ENCODE measurements at regions not wholly inside any gene's neighbourhood (a gene's known extent, or its start where the extent isn't known, plus 50 kb on each side); places are given as distances from the start of the nearest gene placed in this dataset.

GRCh38 chr4:130025701-130026100 lies 929.7 kb downstream of the C4orf33 start:
- Histone ChIP-seq H3K27me3 (replicated peaks in 1 of 4; ENCODE audit: control extremely low read depth in 1 of 4, control insufficient read depth in 3 of 4, insufficient read depth in 4 of 4, low read length in 3 of 4) (no peaks in the 10 kb centered on the region), H3K4me3 (ENCODE audit: control extremely low read depth in 1 of 5, extremely low read depth in 1 of 5, insufficient read depth in 1 of 5, low read depth in 2 of 5, low read length in 4 of 5) (no peak overlapping the region), H3K4me1 (ENCODE audit: control insufficient read depth in 2 of 2, insufficient read depth in 2 of 2, low read length in 2 of 2) (peaks cover 0 to 4% of the 10 kb centered on the region in 2 donors), H3K27ac (ENCODE audit: low read length in 2 of 2) (no peak overlapping the region), H3K9ac (ENCODE audit: low read length) (no peak overlapping the region), H3K4me2 (replicated peaks; ENCODE audit: low read depth, low read length, poor library complexity, severe bottlenecking) (no peak overlapping the region), H3K36me3 (replicated peaks in 1 of 2; ENCODE audit: control extremely low read depth in 1 of 2, control insufficient read depth in 1 of 2, extremely low read depth in 1 of 2, insufficient read depth in 2 of 2, low read length in 1 of 2) (no peaks in the 10 kb centered on the region), H4K20me1 (ENCODE audit: control insufficient read depth, insufficient read depth, low read length, poor library complexity, severe bottlenecking) (no peaks in the 10 kb centered on the region), H3K79me2 (ENCODE audit: control insufficient read depth, insufficient read depth, low read length) (no peaks in the 10 kb centered on the region), H3K9me3 (ENCODE audit: control extremely low read depth in 1 of 3, control insufficient read depth in 2 of 3, insufficient read depth in 1 of 3, low read length in 2 of 3) (no peaks in the 10 kb centered on the region), H2AFZ (ENCODE audit: insufficient read depth, low read depth, low read length, poor library complexity, severe bottlenecking) (no peak overlapping the region)
- TF ChIP-seq EZH2 (IDR thresholded peaks at IDR 0.05; ENCODE audit: borderline replicate concordance, insufficient read depth, low read depth, low read length, poor library complexity, severe bottlenecking), result no peak
- TF ChIP-seq, protein P1, sequence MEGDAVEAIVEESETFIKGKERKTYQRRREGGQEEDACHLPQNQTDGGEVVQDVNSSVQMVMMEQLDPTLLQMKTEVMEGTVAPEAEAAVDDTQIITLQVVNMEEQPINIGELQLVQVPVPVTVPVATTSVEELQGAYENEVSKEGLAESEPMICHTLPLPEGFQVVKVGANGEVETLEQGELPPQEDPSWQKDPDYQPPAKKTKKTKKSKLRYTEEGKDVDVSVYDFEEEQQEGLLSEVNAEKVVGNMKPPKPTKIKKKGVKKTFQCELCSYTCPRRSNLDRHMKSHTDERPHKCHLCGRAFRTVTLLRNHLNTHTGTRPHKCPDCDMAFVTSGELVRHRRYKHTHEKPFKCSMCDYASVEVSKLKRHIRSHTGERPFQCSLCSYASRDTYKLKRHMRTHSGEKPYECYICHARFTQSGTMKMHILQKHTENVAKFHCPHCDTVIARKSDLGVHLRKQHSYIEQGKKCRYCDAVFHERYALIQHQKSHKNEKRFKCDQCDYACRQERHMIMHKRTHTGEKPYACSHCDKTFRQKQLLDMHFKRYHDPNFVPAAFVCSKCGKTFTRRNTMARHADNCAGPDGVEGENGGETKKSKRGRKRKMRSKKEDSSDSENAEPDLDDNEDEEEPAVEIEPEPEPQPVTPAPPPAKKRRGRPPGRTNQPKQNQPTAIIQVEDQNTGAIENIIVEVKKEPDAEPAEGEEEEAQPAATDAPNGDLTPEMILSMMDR (IDR thresholded peaks at IDR 0.05), result no peak
- CTCF ChIA-PET, result no interaction called here
- no CpG with 5 or more reads among the region's 2 CpGs for WGBS (ENCODE audit: insufficient coverage)
- DNase-seq, result no peak
- intact Hi-C loops (cut with micrococcal nuclease), result no loop called here
- Mint-ChIP-seq H3K27me3 (no peaks in the 10 kb centered on the region), H3K4me3 (no peak overlapping the region), H3K9me3 (ENCODE audit: insufficient read depth) (peaks cover 1% of the 10 kb centered on the region), H3K4me1 (peaks cover 3% of the 10 kb centered on the region), H3K27ac (no peak overlapping the region)
- POLR2A ChIA-PET, result no interaction called here
- no peak for ATAC-seq (ENCODE audit: low read depth)

DNA sequence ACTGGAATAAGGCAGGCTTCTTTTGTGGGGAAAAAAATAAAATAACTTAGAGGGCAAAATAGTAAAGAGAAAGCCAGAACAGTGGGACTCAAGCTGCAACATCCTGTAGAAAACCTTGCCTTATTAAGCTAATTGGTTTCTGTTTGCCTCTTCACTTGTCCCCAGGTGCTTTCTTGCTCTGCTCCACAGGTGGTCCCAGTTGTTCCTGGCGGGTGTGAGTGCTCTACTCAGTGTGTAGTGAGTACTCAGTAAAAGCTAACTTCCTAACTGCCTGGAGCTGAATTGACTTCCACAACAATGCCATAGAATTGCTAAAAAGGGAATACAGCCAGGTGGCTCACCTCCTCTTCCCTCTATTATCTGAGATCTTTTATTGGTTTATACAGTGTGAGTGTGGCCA lies 930.2 kb downstream of the C4orf33 start:
- H3K27me3 Mint-ChIP-seq, result no peaks in the 10 kb centered on the region
- peaks cover 1% of the 10 kb centered on the region for H3K9me3 Mint-ChIP-seq (ENCODE audit: insufficient read depth)
- no peak overlapping the region for H3K27ac Mint-ChIP-seq
- ChIA-PET CTCF (no interaction called here), POLR2A (no interaction called here)
- H3K9me3 ChIP-seq (ENCODE audit: control extremely low read depth in 1 of 3, control insufficient read depth in 2 of 3, insufficient read depth in 1 of 3, low read length in 2 of 3), result no peaks in the 10 kb centered on the region
- peaks cover 0 to 4% of the 10 kb centered on the region in 2 donors for H3K4me1 ChIP-seq (ENCODE audit: control insufficient read depth in 2 of 2, insufficient read depth in 2 of 2, low read length in 2 of 2)
- peaks cover 3% of the 10 kb centered on the region for H3K4me1 Mint-ChIP-seq
- WGBS (ENCODE audit: insufficient coverage), result no CpG with 5 or more reads among the region's 1 CpG
- no peak overlapping the region for H3K4me3 Mint-ChIP-seq
- H3K27me3 ChIP-seq (replicated peaks in 1 of 4; ENCODE audit: control extremely low read depth in 1 of 4, control insufficient read depth in 3 of 4, insufficient read depth in 4 of 4, low read length in 3 of 4), result no peaks in the 10 kb centered on the region
- TF ChIP-seq, protein P1 (IDR thresholded peaks at IDR 0.05), result no peak
- TF ChIP-seq EZH2 (IDR thresholded peaks at IDR 0.05; ENCODE audit: borderline replicate concordance, insufficient read depth, low read depth, low read length, poor library complexity, severe bottlenecking), result no peak
- no peaks in the 10 kb centered on the region for H4K20me1 ChIP-seq (ENCODE audit: control insufficient read depth, insufficient read depth, low read length, poor library complexity, severe bottlenecking)
- DNase-seq (no peak), ATAC-seq (ENCODE audit: low read depth) (no peak)
- no peak overlapping the region for H3K27ac ChIP-seq (ENCODE audit: low read length in 2 of 2)
- no peak overlapping the region for H2AFZ ChIP-seq (ENCODE audit: insufficient read depth, low read depth, low read length, poor library complexity, severe bottlenecking)
- no peak overlapping the region for H3K9ac ChIP-seq (ENCODE audit: low read length)
- intact Hi-C loops (cut with micrococcal nuclease), result no loop called here
- no peak overlapping the region for H3K4me2 ChIP-seq (replicated peaks; ENCODE audit: low read depth, low read length, poor library complexity, severe bottlenecking)
- H3K4me3 ChIP-seq (ENCODE audit: control extremely low read depth in 1 of 5, extremely low read depth in 1 of 5, insufficient read depth in 1 of 5, low read depth in 2 of 5, low read length in 4 of 5), result no peak overlapping the region
- H3K36me3 ChIP-seq (replicated peaks in 1 of 2; ENCODE audit: control extremely low read depth in 1 of 2, control insufficient read depth in 1 of 2, extremely low read depth in 1 of 2, insufficient read depth in 2 of 2, low read length in 1 of 2), result no peaks in the 10 kb centered on the region
- no peaks in the 10 kb centered on the region for H3K79me2 ChIP-seq (ENCODE audit: control insufficient read depth, insufficient read depth, low read length)

All from B cell (primary cell).